ENCODE measurements at regions not wholly inside any gene's neighbourhood (a gene's known extent, or its start where the extent isn't known, plus 50 kb on each side); places are given as distances from the start of the nearest gene placed in this dataset.

GRCh38 chr1:207971331-207972219 lies 60.6 kb upstream of the CD34 start:
- TF ChIP-seq, protein P1, sequence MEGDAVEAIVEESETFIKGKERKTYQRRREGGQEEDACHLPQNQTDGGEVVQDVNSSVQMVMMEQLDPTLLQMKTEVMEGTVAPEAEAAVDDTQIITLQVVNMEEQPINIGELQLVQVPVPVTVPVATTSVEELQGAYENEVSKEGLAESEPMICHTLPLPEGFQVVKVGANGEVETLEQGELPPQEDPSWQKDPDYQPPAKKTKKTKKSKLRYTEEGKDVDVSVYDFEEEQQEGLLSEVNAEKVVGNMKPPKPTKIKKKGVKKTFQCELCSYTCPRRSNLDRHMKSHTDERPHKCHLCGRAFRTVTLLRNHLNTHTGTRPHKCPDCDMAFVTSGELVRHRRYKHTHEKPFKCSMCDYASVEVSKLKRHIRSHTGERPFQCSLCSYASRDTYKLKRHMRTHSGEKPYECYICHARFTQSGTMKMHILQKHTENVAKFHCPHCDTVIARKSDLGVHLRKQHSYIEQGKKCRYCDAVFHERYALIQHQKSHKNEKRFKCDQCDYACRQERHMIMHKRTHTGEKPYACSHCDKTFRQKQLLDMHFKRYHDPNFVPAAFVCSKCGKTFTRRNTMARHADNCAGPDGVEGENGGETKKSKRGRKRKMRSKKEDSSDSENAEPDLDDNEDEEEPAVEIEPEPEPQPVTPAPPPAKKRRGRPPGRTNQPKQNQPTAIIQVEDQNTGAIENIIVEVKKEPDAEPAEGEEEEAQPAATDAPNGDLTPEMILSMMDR (IDR thresholded peaks at IDR 0.05) = no peak

DNA sequence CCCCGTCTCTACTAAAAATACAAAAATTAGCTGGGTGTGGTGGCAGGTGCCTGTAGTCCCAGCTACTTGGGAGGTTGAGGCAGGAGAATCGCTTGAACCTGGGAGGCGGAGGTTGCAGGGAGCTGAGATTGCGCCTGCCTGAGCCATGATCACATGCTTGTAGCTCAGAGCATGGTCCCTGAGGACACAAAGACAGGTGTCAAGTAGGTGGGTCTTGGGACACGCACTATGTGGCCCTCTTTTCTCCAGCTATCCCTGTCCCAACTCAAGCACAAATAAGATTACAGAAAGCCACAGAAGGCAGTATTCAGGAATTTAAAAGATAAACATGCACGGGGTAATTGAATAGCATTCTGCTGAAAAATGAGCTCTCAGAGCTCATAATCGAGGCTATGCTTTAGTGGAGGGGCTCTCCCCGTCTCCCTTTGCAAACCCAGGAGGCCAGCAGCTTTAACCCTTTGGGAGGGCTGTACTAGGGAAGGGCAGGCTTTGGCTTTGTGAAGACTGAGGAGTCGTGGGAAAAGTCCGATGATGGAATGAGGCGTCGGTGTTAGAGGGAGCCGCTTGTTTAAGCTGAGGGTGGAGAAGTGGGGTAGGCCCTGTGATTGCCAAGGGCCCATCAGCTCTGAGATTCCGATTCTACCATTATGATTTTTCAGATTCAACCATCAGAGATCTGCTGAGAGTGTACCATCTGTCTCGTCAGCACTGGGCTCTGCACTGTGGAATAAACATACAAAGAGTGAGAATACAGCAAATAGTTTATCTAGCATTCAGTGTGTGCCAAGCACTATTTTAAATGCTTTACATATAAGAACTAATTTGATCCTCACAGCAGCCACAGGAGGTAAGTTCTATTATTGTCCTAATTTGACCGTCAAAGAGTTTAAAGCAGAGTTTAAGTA lies 59.7 kb upstream of the CD34 start:
- TF ChIP-seq, protein P1 (IDR thresholded peaks at IDR 0.05) = no peak

DNA sequence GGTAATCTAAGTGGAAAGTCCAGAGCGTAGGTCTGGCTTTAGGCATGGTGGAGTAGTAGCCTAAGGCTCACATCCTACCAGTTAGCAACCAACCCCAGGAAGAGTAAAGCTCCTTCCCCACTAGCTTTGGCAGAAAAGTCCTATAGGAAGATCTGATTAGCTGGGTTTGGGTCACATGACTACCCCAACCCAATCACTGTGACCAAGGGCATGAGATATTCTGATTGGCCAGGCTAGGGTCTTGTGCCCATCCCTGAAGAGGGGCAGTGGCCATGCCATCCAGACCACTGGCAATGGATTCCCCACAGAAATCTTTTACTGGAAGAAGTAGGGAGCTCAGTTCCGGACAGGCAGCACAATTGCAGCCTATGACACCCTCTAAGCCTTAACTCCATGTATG lies 58.6 kb upstream of the CD34 start:
- TF ChIP-seq, protein P1 (IDR thresholded peaks at IDR 0.05) = no peak

DNA sequence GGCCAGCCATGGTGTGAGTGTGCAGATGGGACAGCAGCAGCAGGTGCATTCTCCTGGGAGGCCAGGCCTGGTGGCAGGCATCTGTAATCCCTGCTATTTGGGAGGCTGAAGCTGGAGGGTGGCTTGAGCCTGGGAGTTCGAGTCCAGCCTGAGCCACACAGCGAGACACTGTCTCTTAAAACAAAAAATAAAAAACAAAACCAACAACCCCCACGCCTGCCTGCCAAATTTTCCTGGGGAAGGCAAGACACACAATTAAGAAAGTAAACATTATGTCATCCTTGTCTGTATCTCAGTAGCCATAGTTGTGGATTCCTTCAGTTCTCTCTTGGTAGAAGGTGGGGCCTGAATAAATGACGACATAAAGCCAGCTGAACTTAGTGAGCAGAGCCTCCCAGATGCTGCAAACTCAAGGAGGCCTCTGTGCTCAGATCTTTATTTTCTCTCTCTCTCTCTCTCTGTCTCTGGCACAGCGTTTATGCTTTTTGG lies 57.6 kb upstream of the CD34 start:
- TF ChIP-seq, protein P1 (IDR thresholded peaks at IDR 0.05) = no peak

DNA sequence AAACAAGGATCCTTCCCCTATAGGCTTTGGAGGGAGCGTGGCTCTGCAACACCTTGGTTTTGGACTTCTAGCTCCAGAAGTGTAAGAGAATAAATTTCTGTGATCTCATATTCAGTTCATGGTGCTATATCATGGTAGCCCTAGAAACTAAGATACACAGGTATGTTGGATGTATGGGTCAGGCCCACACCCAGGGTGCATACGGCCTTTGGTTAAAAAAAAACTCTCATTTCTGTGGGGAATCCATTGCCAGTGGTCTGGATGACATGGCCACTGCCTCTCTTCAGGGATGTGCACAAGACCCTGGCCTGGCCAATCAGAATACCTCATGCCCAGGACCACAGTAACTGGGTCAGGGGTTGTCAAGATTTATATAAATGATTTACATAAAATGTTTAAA lies 56.8 kb upstream of the CD34 start:
- TF ChIP-seq, protein P1 (IDR thresholded peaks at IDR 0.05) = no peak

GRCh38 chr1:207966521-207966920 lies 55.6 kb upstream of the CD34 start:
- TF ChIP-seq, protein P1 (IDR thresholded peaks at IDR 0.05) = no peak
